Keratinocyte (primary cell): ENCODE measurements at regions not wholly inside any gene's neighbourhood (a gene's known extent, or its start where the extent isn't known, plus 50 kb on each side); places are given as distances from the start of the nearest gene placed in this dataset.
A peak's percentile ranks its signal among the peaks of the same experiment; 100 is the strongest.
"Not testable (repeated sequence)": the region's sequence is repeated elsewhere in the genome, so short reads cannot be mapped to it uniquely, and the experiment has no call there.

ENCODE experiments used
- DNase-seq: peaks from one replicate; pipeline ENCODE4 v3.0.0-alpha.2; 2011; ENCODE audit warnings: low read depth, missing footprints, low spot score
- FAIRE-seq: peaks from 2 replicates; lab custom pipeline; 2011; peaks lifted over from hg19 to GRCh38; lab: Jason Lieb, UNC
- H2AFZ ChIP-seq: 2 replicates; pipeline ENCODE4 v1.6.0; 2012; ENCODE audit warnings: low read length, control low read depth, inconsistent platforms; ENCODE audit not compliant: control insufficient read depth
- H3K27ac ChIP-seq: 2 replicates; pipeline ENCODE4 v1.5.1; 2011; ENCODE audit warnings: low read length; ENCODE audit not compliant: control insufficient read depth, insufficient read depth
- H3K27me3 ChIP-seq: 3 replicates; pipeline ENCODE4 v1.6.0; 2011; ENCODE audit warnings: low read length; ENCODE audit not compliant: control insufficient read depth, insufficient read depth; ENCODE audit errors: extremely low read depth
- H3K36me3 ChIP-seq, 2 experiments: 2 replicates in 1 of 2; 3 replicates in 1 of 2; pipeline ENCODE4 v1.5.1; 2011; ENCODE audit warnings: low read length in 2 of 2, mild to moderate bottlenecking in 1 of 2; ENCODE audit not compliant: control insufficient read depth in 2 of 2, insufficient read depth in 2 of 2; ENCODE audit errors: extremely low read depth in 1 of 2
- H3K4me1 ChIP-seq: 3 replicates; pipeline ENCODE4 v1.5.1; 2011; ENCODE audit warnings: low read length; ENCODE audit not compliant: control insufficient read depth, insufficient read depth; ENCODE audit errors: extremely low read depth
- H3K4me2 ChIP-seq: 3 replicates; pipeline ENCODE4 v1.6.0; 2011; ENCODE audit warnings: low read depth, low read length; ENCODE audit not compliant: control insufficient read depth, insufficient read depth; ENCODE audit errors: extremely low read depth
- H3K4me3 ChIP-seq, 3 experiments: fragments of 200-600 bp in 1 of 3; sonication (generic) in 1 of 3; 2 replicates in 2 of 3; 3 replicates in 1 of 3; pipeline ENCODE4 v1.5.1; 2011 to 2016; ENCODE audit warnings: low read length in 3 of 3, mild to moderate bottlenecking in 3 of 3, control low read depth in 2 of 3, inconsistent platforms in 1 of 3, low read depth in 1 of 3, mixed read lengths in 1 of 3, mixed run types in 1 of 3, moderate library complexity in 1 of 3; ENCODE audit not compliant: control insufficient read depth in 2 of 3, insufficient read depth in 2 of 3; ENCODE audit errors: extremely low read depth in 1 of 3
- H3K79me2 ChIP-seq: 2 replicates; pipeline ENCODE4 v1.6.0; 2012; ENCODE audit warnings: low read length; ENCODE audit not compliant: control insufficient read depth, insufficient read depth
- H3K9ac ChIP-seq: 3 replicates; pipeline ENCODE4 v1.6.0; 2011; ENCODE audit warnings: low read length; ENCODE audit not compliant: control insufficient read depth, insufficient read depth; ENCODE audit errors: extremely low read depth
- H3K9me1 ChIP-seq: 3 replicates; pipeline ENCODE4 v1.6.0; 2011; ENCODE audit warnings: low read length; ENCODE audit not compliant: control insufficient read depth, insufficient read depth; ENCODE audit errors: extremely low read depth
- H3K9me3 ChIP-seq: 2 replicates; pipeline ENCODE4 v1.5.1; 2012; ENCODE audit warnings: low read depth, low read length; ENCODE audit not compliant: control insufficient read depth
- H4K20me1 ChIP-seq: 3 replicates; pipeline ENCODE4 v1.6.0; 2011; ENCODE audit warnings: low read length; ENCODE audit not compliant: control insufficient read depth, insufficient read depth; ENCODE audit errors: extremely low read depth
- EZH2 ChIP-seq: IDR thresholded peaks from one replicate; pipeline ENCODE4 v1.6.1; 2012; ENCODE audit warnings: inconsistent platforms, mild to moderate bottlenecking, low read length, moderate library complexity
- dilution Hi-C: fragments of 300-500 bp; cut with MboI; formaldehyde crosslinking; loops from one replicate; pipeline ENCODE4 v1.7.0; 2020; ENCODE audit warnings: low sequenced_read_pairs; ENCODE audit not compliant: extremely low pct_ligation_motif_present
- TF ChIP-seq, protein P1 (sequence below), 3 experiments: IDR thresholded peaks in 1 of 3; conservative IDR thresholded peaks in 1 of 3; optimal IDR thresholded peaks in 1 of 3; 2 replicates in 2 of 3; 3 replicates in 1 of 3; pipeline versions ENCODE3 to v1.5.1; 2011; ENCODE audit warnings: low read length in 3 of 3, mild to moderate bottlenecking in 3 of 3, moderate library complexity in 2 of 3, control low read depth in 1 of 3, inconsistent platforms in 1 of 3; ENCODE audit not compliant: insufficient read depth in 2 of 3; ENCODE audit errors: extremely low read depth in 1 of 3

DNA sequence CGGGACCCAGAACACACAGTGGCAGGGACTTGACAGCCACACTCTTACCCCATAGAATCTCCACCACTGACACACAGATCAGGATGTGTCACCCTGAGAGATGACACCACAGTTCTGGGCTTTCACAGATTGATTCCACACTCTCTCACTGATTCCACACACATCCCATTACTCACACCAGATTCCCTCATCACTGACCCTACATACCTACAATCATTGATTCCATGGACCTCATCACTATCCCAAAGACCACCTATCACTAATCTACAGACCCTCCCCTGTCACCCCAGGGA lies 57.6 kb upstream of the ZNF527 start:
- Histone ChIP-seq H3K4me3 (no peak overlapping the region), H3K36me3 (no peaks in the 10 kb centered on the region), H3K4me2 (no peak overlapping the region), H2AFZ (no peak overlapping the region), H3K27ac (no peak overlapping the region), H4K20me1 (no peaks in the 10 kb centered on the region), H3K9me1 (no peaks in the 10 kb centered on the region), H3K27me3 (no peaks in the 10 kb centered on the region), H3K79me2 (peaks cover 6% of the 10 kb centered on the region), H3K9me3 (no peaks in the 10 kb centered on the region), H3K4me1 (no peaks in the 10 kb centered on the region), H3K9ac (no peak overlapping the region)
- DNase-seq: no peak
- peak; percentile 48 for FAIRE-seq
- dilution Hi-C loops: no loop called here
- no peak for TF ChIP-seq EZH2
- TF ChIP-seq, protein P1, sequence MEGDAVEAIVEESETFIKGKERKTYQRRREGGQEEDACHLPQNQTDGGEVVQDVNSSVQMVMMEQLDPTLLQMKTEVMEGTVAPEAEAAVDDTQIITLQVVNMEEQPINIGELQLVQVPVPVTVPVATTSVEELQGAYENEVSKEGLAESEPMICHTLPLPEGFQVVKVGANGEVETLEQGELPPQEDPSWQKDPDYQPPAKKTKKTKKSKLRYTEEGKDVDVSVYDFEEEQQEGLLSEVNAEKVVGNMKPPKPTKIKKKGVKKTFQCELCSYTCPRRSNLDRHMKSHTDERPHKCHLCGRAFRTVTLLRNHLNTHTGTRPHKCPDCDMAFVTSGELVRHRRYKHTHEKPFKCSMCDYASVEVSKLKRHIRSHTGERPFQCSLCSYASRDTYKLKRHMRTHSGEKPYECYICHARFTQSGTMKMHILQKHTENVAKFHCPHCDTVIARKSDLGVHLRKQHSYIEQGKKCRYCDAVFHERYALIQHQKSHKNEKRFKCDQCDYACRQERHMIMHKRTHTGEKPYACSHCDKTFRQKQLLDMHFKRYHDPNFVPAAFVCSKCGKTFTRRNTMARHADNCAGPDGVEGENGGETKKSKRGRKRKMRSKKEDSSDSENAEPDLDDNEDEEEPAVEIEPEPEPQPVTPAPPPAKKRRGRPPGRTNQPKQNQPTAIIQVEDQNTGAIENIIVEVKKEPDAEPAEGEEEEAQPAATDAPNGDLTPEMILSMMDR (optimal IDR thresholded peaks at IDR 0.05 in 1 of 3, IDR thresholded peaks at IDR 0.05 in 1 of 3, conservative IDR thresholded peaks at IDR 0.05 in 1 of 3; ENCODE audit: extremely low read depth in 1 of 3, insufficient read depth in 2 of 3, low read length in 3 of 3): no peak

DNA sequence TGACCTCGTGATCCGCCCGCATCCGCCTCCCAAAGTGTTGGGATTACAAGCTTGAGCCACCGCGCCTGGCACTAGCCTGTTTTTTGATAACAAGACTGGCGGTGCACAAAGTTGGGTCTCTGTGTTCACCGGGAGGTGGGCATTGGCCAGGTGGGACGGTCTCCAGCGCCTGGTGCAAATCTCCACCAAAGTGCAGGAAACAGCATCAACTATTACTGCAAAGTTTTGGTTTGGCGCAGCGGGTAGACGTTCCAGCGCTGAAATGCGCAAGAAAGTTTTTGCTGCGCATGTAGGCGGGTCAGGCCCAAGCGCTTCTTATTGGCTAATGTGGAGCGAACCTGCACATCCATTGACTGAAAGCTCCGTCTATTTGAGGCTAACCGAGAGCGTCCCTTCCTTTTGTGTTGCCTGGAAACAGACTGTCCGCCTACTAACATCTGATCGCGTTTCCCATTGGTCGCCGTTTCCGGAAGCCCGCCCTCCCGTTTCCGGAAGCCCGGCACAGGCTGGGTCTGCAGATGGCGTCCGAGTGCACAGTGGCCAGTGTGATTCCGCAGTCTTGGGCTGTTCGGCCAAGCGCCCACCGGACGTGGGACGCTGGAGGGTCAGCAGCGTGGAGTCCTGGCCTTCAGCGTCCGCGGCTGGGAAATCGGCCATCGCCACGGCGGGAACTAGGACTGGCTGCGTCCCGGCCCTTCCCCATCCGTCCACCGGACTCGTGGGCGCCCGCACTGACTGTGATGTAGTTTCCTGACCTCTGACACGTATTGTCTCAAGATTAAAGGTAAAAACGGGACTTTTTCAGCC lies 53.3 kb upstream of the ZNF527 start:
- H3K4me2 ChIP-seq: peak overlapping the region; percentile 82
- H4K20me1 ChIP-seq: no peaks in the 10 kb centered on the region
- FAIRE-seq (peak; percentile 93), DNase-seq (peak; percentile 90)
- H3K27me3 ChIP-seq: no peaks in the 10 kb centered on the region
- peaks cover 43% of the 10 kb centered on the region for H3K79me2 ChIP-seq
- no peaks in the 10 kb centered on the region for H3K4me1 ChIP-seq
- TF ChIP-seq, protein P1 (optimal IDR thresholded peaks at IDR 0.05 in 1 of 3, IDR thresholded peaks at IDR 0.05 in 1 of 3, conservative IDR thresholded peaks at IDR 0.05 in 1 of 3; ENCODE audit: extremely low read depth in 1 of 3, insufficient read depth in 2 of 3, low read length in 3 of 3): peak; percentile 16 to 56 (median 50)
- no peak for TF ChIP-seq EZH2
- dilution Hi-C loops: no loop called here
- H3K27ac ChIP-seq: peak overlapping the region; percentile 77
- no peaks in the 10 kb centered on the region for H3K9me3 ChIP-seq
- peak overlapping the region; percentile 99 for H2AFZ ChIP-seq
- peaks cover 2% of the 10 kb centered on the region for H3K9me1 ChIP-seq
- H3K36me3 ChIP-seq: peaks cover 0 to 3% of the 10 kb centered on the region in 2 experiments
- H3K4me3 ChIP-seq: peak overlapping the region; percentile 63 to 94 (median 92)
- H3K9ac ChIP-seq: peak overlapping the region; percentile 90

DNA sequence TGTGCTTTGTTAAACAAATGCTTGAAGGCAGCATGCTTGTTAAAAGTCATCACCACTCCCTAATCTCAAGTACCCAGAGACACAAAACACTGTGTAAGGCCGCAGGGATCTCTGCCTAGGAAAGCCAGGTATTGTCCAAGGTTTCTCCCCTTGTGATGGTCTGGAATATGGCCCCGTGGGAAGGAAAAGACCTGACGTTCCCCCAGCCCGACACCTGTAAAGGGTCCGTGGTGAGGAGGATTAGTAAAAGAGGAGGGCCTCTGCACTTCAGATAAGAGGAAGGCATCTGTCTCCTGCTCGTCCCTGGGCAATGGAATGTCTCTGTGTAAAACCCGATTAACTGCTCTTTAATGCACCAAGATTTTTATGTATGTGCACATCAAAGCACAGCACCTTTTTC lies 49.9 kb upstream of the ZNF527 start:
- H2AFZ ChIP-seq, H3K27ac ChIP-seq, dilution Hi-C loops, H3K4me1 ChIP-seq, H3K4me2 ChIP-seq, H3K9me1 ChIP-seq, DNase-seq, FAIRE-seq, H3K27me3 ChIP-seq, H3K9ac ChIP-seq, H4K20me1 ChIP-seq, H3K36me3 ChIP-seq, H3K9me3 ChIP-seq, H3K4me3 ChIP-seq: not testable (repeated sequence)
- H3K79me2 ChIP-seq: peaks cover 44% of the 10 kb centered on the region
